ENCODE measurements at regions not wholly inside any gene's neighbourhood (a gene's known extent, or its start where the extent isn't known, plus 50 kb on each side); places are given as distances from the start of the nearest gene placed in this dataset.

- in situ Hi-C loops (cut with MboI) = no loop called here
- no peak overlapping the region for H3K4me3 ChIP-seq
- DNase-seq = no peak
- no peaks in the 10 kb centered on the region for H3K79me2 ChIP-seq (ENCODE audit: insufficient read depth)
- no peak overlapping the region for H3K9ac ChIP-seq
- H3K9me2 ChIP-seq (ENCODE audit: insufficient read depth) = no peaks in the 10 kb centered on the region; the same call in 1 of the 2 replicates
- peaks cover 40% of the 10 kb centered on the region for H3F3A ChIP-seq (ENCODE audit: insufficient read depth)
- no peaks in the 10 kb centered on the region for H4K20me1 ChIP-seq (ENCODE audit: insufficient read depth)
- no peaks in the 10 kb centered on the region for H3K36me3 ChIP-seq (ENCODE audit: low read depth)
- WGBS, 2 experiments (ENCODE audit: low coverage in 1 of 2, low lambda C conversion rate in 2 of 2, missing lambda C conversion rate in 2 of 2) = 63 to 64% methylated on average over 9 of the region's 9 CpGs
- H3K27me3 ChIP-seq (replicated peaks; ENCODE audit: insufficient read depth) = no peaks in the 10 kb centered on the region
- H3K4me2 ChIP-seq (ENCODE audit: unreplicated experiment) = no peak overlapping the region
- TF ChIP-seq EZH2 (IDR thresholded peaks at IDR 0.05; ENCODE audit: insufficient read depth, poor library complexity, severe bottlenecking) = no peak
- TF ChIP-seq EZH2phosphoT487 (IDR thresholded peaks at IDR 0.05; ENCODE audit: insufficient read depth, low read depth) = no peak
- H2AFZ ChIP-seq = no peak overlapping the region
- no peaks in the 10 kb centered on the region for H3K9me3 ChIP-seq (ENCODE audit: low read depth)
- no peak overlapping the region for H3K27ac ChIP-seq
- H3K4me1 ChIP-seq (ENCODE audit: insufficient read depth) = peaks cover 41% of the 10 kb centered on the region
Observed at GRCh38 chr9:107211284-107211923, 71.7 kb upstream of the RAD23B start.

GRCh38 chr9:107212613-107213012, 70.5 kb upstream of the RAD23B start:
- Histone ChIP-seq H2AFZ (no peak overlapping the region), H3K4me1 (ENCODE audit: insufficient read depth) (peaks cover 41% of the 10 kb centered on the region), H3K9me2 (ENCODE audit: insufficient read depth) (no peaks in the 10 kb centered on the region; the same call in 1 of the 2 replicates), H3K27me3 (replicated peaks; ENCODE audit: insufficient read depth) (no peaks in the 10 kb centered on the region), H4K20me1 (ENCODE audit: insufficient read depth) (no peaks in the 10 kb centered on the region), H3K79me2 (ENCODE audit: insufficient read depth) (no peaks in the 10 kb centered on the region), H3K36me3 (ENCODE audit: low read depth) (no peaks in the 10 kb centered on the region), H3K4me2 (ENCODE audit: unreplicated experiment) (no peak overlapping the region), H3K27ac (no peak overlapping the region), H3K4me3 (no peak overlapping the region), H3F3A (ENCODE audit: insufficient read depth) (peaks cover 40% of the 10 kb centered on the region), H3K9me3 (ENCODE audit: low read depth) (no peaks in the 10 kb centered on the region), H3K9ac (no peak overlapping the region)
- 95 to 98% methylated on average over 5 of the region's 5 CpGs for whole genome bisulfite sequencing, 2 experiments (ENCODE audit: low coverage in 1 of 2, low lambda C conversion rate in 2 of 2, missing lambda C conversion rate in 2 of 2)
- DNase-seq = no peak
- in situ Hi-C loops (cut with MboI) = no loop called here
- TF ChIP-seq EZH2phosphoT487 (IDR thresholded peaks at IDR 0.05; ENCODE audit: insufficient read depth, low read depth) (no peak), EZH2 (IDR thresholded peaks at IDR 0.05; ENCODE audit: insufficient read depth, poor library complexity, severe bottlenecking) (no peak)

GRCh38 chr9:107213080-107213479, 70.0 kb upstream of the RAD23B start:
- no peaks in the 10 kb centered on the region for H3K79me2 ChIP-seq (ENCODE audit: insufficient read depth)
- H3K9me3 ChIP-seq (ENCODE audit: low read depth) = no peaks in the 10 kb centered on the region
- peak overlapping the region; percentile 15 for H3K4me2 ChIP-seq (ENCODE audit: unreplicated experiment)
- no peak for TF ChIP-seq EZH2 (IDR thresholded peaks at IDR 0.05; ENCODE audit: insufficient read depth, poor library complexity, severe bottlenecking)
- TF ChIP-seq EZH2phosphoT487 (IDR thresholded peaks at IDR 0.05; ENCODE audit: insufficient read depth, low read depth) = no peak
- H2AFZ ChIP-seq = 0 out of 2 replicates have a peak overlapping the region, but pooled peaks have one; percentile 1
- no peaks in the 10 kb centered on the region for H3K27me3 ChIP-seq (replicated peaks; ENCODE audit: insufficient read depth)
- H3K9ac ChIP-seq = no peak overlapping the region
- H3K4me1 ChIP-seq (ENCODE audit: insufficient read depth) = peaks cover 37% of the 10 kb centered on the region
- 87 to 89% methylated on average over 6 of the region's 6 CpGs for WGBS, 2 experiments (ENCODE audit: low coverage in 1 of 2, low lambda C conversion rate in 2 of 2, missing lambda C conversion rate in 2 of 2)
- peaks cover 36% of the 10 kb centered on the region for H3F3A ChIP-seq (ENCODE audit: insufficient read depth)
- H3K4me3 ChIP-seq = peak overlapping the region; percentile 19; the same call in 1 of the 2 replicates
- no peak for DNase-seq
- H3K36me3 ChIP-seq (ENCODE audit: low read depth) = no peaks in the 10 kb centered on the region
- in situ Hi-C loops (cut with MboI) = no loop called here
- no peaks in the 10 kb centered on the region for H4K20me1 ChIP-seq (ENCODE audit: insufficient read depth)
- no peaks in the 10 kb centered on the region; the same call in 1 of the 2 replicates for H3K9me2 ChIP-seq (ENCODE audit: insufficient read depth)
- peak overlapping the region; percentile 64 for H3K27ac ChIP-seq

- no peaks in the 10 kb centered on the region for H3K36me3 ChIP-seq (ENCODE audit: low read depth)
- H3K9ac ChIP-seq = no peak overlapping the region
- H3K27me3 ChIP-seq (replicated peaks; ENCODE audit: insufficient read depth) = no peaks in the 10 kb centered on the region
- H3K4me2 ChIP-seq (ENCODE audit: unreplicated experiment) = peak overlapping the region; percentile 15
- in situ Hi-C loops (cut with MboI) = no loop called here
- peaks cover 31% of the 10 kb centered on the region for H3F3A ChIP-seq (ENCODE audit: insufficient read depth)
- peak overlapping the region; percentile 64 for H3K27ac ChIP-seq
- no peaks in the 10 kb centered on the region; the same call in 1 of the 2 replicates for H3K9me2 ChIP-seq (ENCODE audit: insufficient read depth)
- 0 out of 2 replicates have a peak overlapping the region, but pooled peaks have one; percentile 1 for H2AFZ ChIP-seq
- peak; percentile 91 for DNase-seq
- H3K4me3 ChIP-seq = peak overlapping the region; percentile 19; the same call in 1 of the 2 replicates
- TF ChIP-seq EZH2 (IDR thresholded peaks at IDR 0.05; ENCODE audit: insufficient read depth, poor library complexity, severe bottlenecking) = no peak
- no peak for TF ChIP-seq EZH2phosphoT487 (IDR thresholded peaks at IDR 0.05; ENCODE audit: insufficient read depth, low read depth)
- no peaks in the 10 kb centered on the region for H3K9me3 ChIP-seq (ENCODE audit: low read depth)
- no peaks in the 10 kb centered on the region for H4K20me1 ChIP-seq (ENCODE audit: insufficient read depth)
- WGBS, 2 experiments (ENCODE audit: low coverage in 1 of 2, low lambda C conversion rate in 2 of 2, missing lambda C conversion rate in 2 of 2) = 53 to 57% methylated on average over 6 of the region's 6 CpGs
- H3K79me2 ChIP-seq (ENCODE audit: insufficient read depth) = no peaks in the 10 kb centered on the region
- H3K4me1 ChIP-seq (ENCODE audit: insufficient read depth) = peaks cover 32% of the 10 kb centered on the region
Observed at GRCh38 chr9:107213561-107214028, 69.5 kb upstream of the RAD23B start.

Data from GM23248 (cell line).